HepG2 (cell line): ENCODE measurements at regions not wholly inside any gene's neighbourhood (a gene's known extent, or its start where the extent isn't known, plus 50 kb on each side); places are given as distances from the start of the nearest gene placed in this dataset.

Source experiments
- ADNP ChIP-seq: sonication (generic); formaldehyde crosslinking; IDR thresholded peaks from 2 replicates; pipeline ENCODE4 v1.4.0; 2020; ENCODE audit warnings: missing genetic modification reagents
- ARID5B ChIP-seq: IDR thresholded peaks from 2 replicates; pipeline ENCODE4 v1.4.0; 2020; ENCODE audit warnings: mild to moderate bottlenecking, missing genetic modification reagents
- BRF2 ChIP-seq: sonication (generic); formaldehyde crosslinking; IDR thresholded peaks from 2 replicates; pipeline ENCODE4 v1.8.1; 2022; ENCODE audit warnings: mild to moderate bottlenecking, missing genetic modification reagents
- CTCF ChIP-seq: sonication (generic); formaldehyde crosslinking; IDR thresholded peaks from 2 replicates; pipeline ENCODE4 v1.5.0; 2020; ENCODE audit warnings: mild to moderate bottlenecking, missing genetic modification reagents, moderate library complexity
- HDAC6 ChIP-seq: fragments of 200-600 bp; sonication (generic); IDR thresholded peaks from 2 replicates; pipeline ENCODE4 v1.7.0; 2017; ENCODE audit warnings: mild to moderate bottlenecking, antibody characterized with exemption, low read length, low read depth
- HMG20B ChIP-seq: conservative IDR thresholded peaks from 2 replicates; pipeline ENCODE4 v1.6.1; 2016; ENCODE audit warnings: missing genetic modification reagents, missing compliant biosample characterization
- HMGXB4 ChIP-seq, 2 experiments: sonication (generic) in 1 of 2; formaldehyde crosslinking in 1 of 2; IDR thresholded peaks; 2 replicates each; pipeline versions ENCODE4 v1.4.0 to v1.6.1; 2018 to 2020; ENCODE audit warnings: missing genetic modification reagents in 2 of 2, borderline replicate concordance in 1 of 2, low read depth in 1 of 2, mild to moderate bottlenecking in 1 of 2, missing biosample characterization in 1 of 2
- MTA3 ChIP-seq: sonication (generic); formaldehyde crosslinking; IDR thresholded peaks from 2 replicates; pipeline ENCODE4 v1.4.0; 2020; ENCODE audit warnings: missing genetic modification reagents
- PRDM4 ChIP-seq: sonication (generic); formaldehyde crosslinking; IDR thresholded peaks from 2 replicates; pipeline ENCODE4 v1.9.0; 2021; ENCODE audit warnings: missing genetic modification reagents, borderline replicate concordance
- SMC3 ChIP-seq: IDR thresholded peaks from 2 replicates; pipeline ENCODE4 v1.6.1; 2011; ENCODE audit warnings: low read length, improper control_type of control experiment
- SNAPC2 ChIP-seq: sonication (generic); formaldehyde crosslinking; IDR thresholded peaks from 2 replicates; pipeline ENCODE4 v1.8.1; 2022; ENCODE audit warnings: mild to moderate bottlenecking, missing genetic modification reagents
- ZNF143 ChIP-seq: sonication (generic); formaldehyde crosslinking; IDR thresholded peaks from 2 replicates; pipeline ENCODE4 v1.4.0; 2020; ENCODE audit warnings: missing genetic modification reagents

- TF ChIP-seq ARID5B (no peak), ADNP (no peak), HMG20B (CRISPR knock-in tag) (no peak), MTA3 (CRISPR knock-in tag) (no peak), CTCF (no peak), ZNF143 (CRISPR knock-in tag) (no peak), HDAC6 (no peak), PRDM4 (CRISPR knock-in tag) (no peak), SNAPC2 (CRISPR knock-in tag) (no peak), HMGXB4 (CRISPR knock-in tag; IDR thresholded peaks at IDR 0.05; ENCODE audit: borderline replicate concordance in 1 of 2, low read depth in 1 of 2) (no peak), SMC3 (no peak), BRF2 (CRISPR knock-in tag) (no peak)
Observed at GRCh38 chrX:42102586-42103282, 179.4 kb upstream of the CASK start.
